Mucosa of descending colon (tissue), 3 donors: ENCODE measurements at regions not wholly inside any gene's neighbourhood (a gene's known extent, or its start where the extent isn't known, plus 50 kb on each side); places are given as distances from the start of the nearest gene placed in this dataset.

Source experiments
- ATAC-seq: fragments of 200-7000 bp; cut with Tn5 transposase; one replicate; pipeline ENCODE4 v1.9.1; 2020; ENCODE audit warnings: mild to moderate bottlenecking, moderate library complexity
- DNase-seq, 3 donors: peaks; one replicate each; pipeline ENCODE4 v3.0.0-alpha.2; 2020
- H3K36me3 ChIP-seq: fragments of 200-600 bp; one replicate; pipeline ENCODE4 v1.8.0; 2021; ENCODE audit warnings: low read depth, mild to moderate bottlenecking
- H3K4me1 ChIP-seq: fragments of 200-600 bp; one replicate; pipeline ENCODE4 v1.8.0; 2021; ENCODE audit warnings: low read depth, mild to moderate bottlenecking
- H3K4me3 ChIP-seq: fragments of 200-600 bp; one replicate; pipeline ENCODE4 v1.8.0; 2021; ENCODE audit warnings: mild to moderate bottlenecking
- H3K9me3 ChIP-seq: fragments of 200-600 bp; one replicate; pipeline ENCODE4 v1.8.0; 2021; ENCODE audit warnings: mild to moderate bottlenecking
- CTCF ChIP-seq: fragments of 200-600 bp; IDR thresholded peaks from one replicate; pipeline ENCODE4 v1.8.0; 2022; ENCODE audit warnings: antibody characterized with exemption, mild to moderate bottlenecking
- intact Hi-C, 2 donors: fragments of 100-400 bp; cut with DNase I in 1 of 2; cut with micrococcal nuclease in 1 of 2; formaldehyde crosslinking; loops; one replicate each; pipeline versions ENCODE4 v1.11.0 to v1.11.1; 2022; cut with DNase I, micrococcal nuclease
- donor health status: DM: no; HTN: no; CAD: no; lungs with moderate emphysema.
- donor health status: DM: no; HTN: no; CAD: no.
- donor health status: DM: no; HTN: yes; CAD: no.

- Histone ChIP-seq H3K4me3 (no peak overlapping the region), H3K36me3 (no peaks in the 10 kb centered on the region), H3K4me1 (no peaks in the 10 kb centered on the region), H3K9me3 (no peaks in the 10 kb centered on the region)
- TF ChIP-seq CTCF: no peak
- DNase-seq: no peak
- intact Hi-C loops: no loop called here
- ATAC-seq: no peak
Measured at GRCh38 chr1:199157494-199157893, 518.7 kb downstream of the PTPRC start.

- DNase-seq (no peak), ATAC-seq (no peak)
- Histone ChIP-seq H3K4me3 (no peak overlapping the region), H3K4me1 (no peaks in the 10 kb centered on the region), H3K36me3 (no peaks in the 10 kb centered on the region), H3K9me3 (no peaks in the 10 kb centered on the region)
- no peak for TF ChIP-seq CTCF
- intact Hi-C loops: no loop called here
Measured at GRCh38 chr1:199160521-199161318, 521.9 kb downstream of the PTPRC start.

- no peak for TF ChIP-seq CTCF
- Histone ChIP-seq H3K9me3 (no peaks in the 10 kb centered on the region), H3K4me1 (no peaks in the 10 kb centered on the region), H3K4me3 (no peak overlapping the region), H3K36me3 (no peaks in the 10 kb centered on the region)
- ATAC-seq (no peak), DNase-seq (no peak)
- intact Hi-C loops: no loop called here
Measured at GRCh38 chr1:199161319-199161680, 522.5 kb downstream of the PTPRC start.

- Histone ChIP-seq H3K9me3 (no peaks in the 10 kb centered on the region), H3K36me3 (no peaks in the 10 kb centered on the region), H3K4me3 (no peak overlapping the region), H3K4me1 (no peaks in the 10 kb centered on the region)
- DNase-seq (no peak), ATAC-seq (no peak)
- intact Hi-C loops: no loop called here
- TF ChIP-seq CTCF: no peak
Measured at GRCh38 chr1:199161766-199162303, 523.0 kb downstream of the PTPRC start.

- DNase-seq: no peak
- intact Hi-C loops: no loop called here
- TF ChIP-seq CTCF: no peak
- Histone ChIP-seq H3K4me1 (no peaks in the 10 kb centered on the region), H3K4me3 (no peak overlapping the region), H3K9me3 (no peaks in the 10 kb centered on the region), H3K36me3 (no peaks in the 10 kb centered on the region)
- ATAC-seq: no peak
Measured at GRCh38 chr1:199163267-199163666, 524.4 kb downstream of the PTPRC start.
